Peyer's patch (tissue), 4 donors: ENCODE measurements at regions not wholly inside any gene's neighbourhood (a gene's known extent, or its start where the extent isn't known, plus 50 kb on each side); places are given as distances from the start of the nearest gene placed in this dataset.

Source experiments
- DNase-seq, 3 donors: peaks; one replicate each; pipeline ENCODE4 v3.0.0-alpha.2; 2017 to 2019
- H3K27ac ChIP-seq, 4 donors: fragments of 200-600 bp; sonication (generic); one replicate each; pipeline ENCODE4 v1.5.1; 2016 to 2019
- H3K27me3 ChIP-seq, 2 donors: fragments of 200-600 bp; sonication (generic); one replicate each; pipeline ENCODE4 v1.5.1; 2019
- H3K36me3 ChIP-seq, 3 donors: fragments of 200-600 bp; sonication (generic); one replicate each; pipeline ENCODE4 v1.5.1; 2016 to 2019
- H3K4me1 ChIP-seq, 4 donors: fragments of 200-600 bp; sonication (generic); one replicate each; pipeline ENCODE4 v1.5.1; 2016 to 2019
- H3K4me3 ChIP-seq, 4 donors: fragments of 200-600 bp; sonication (generic); 1 replicate in 3 of 4; 2 replicates in 1 of 4; pipeline ENCODE4 v1.5.1; 2016 to 2019; ENCODE audit warnings: mild to moderate bottlenecking in 1 of 4
- H3K9me3 ChIP-seq, 4 donors: fragments of 200-600 bp; sonication (generic); one replicate each; pipeline ENCODE4 v1.5.1; 2016 to 2019; ENCODE audit warnings: mild to moderate bottlenecking in 1 of 4
- POLR2A ChIP-seq, 2 donors: fragments of 450-650 bp; IDR thresholded peaks; one replicate each; pipeline ENCODE4 v1.5.1; 2017; ENCODE audit warnings: antibody characterized with exemption in 2 of 2, mild to moderate bottlenecking in 2 of 2, moderate library complexity in 2 of 2
- TF ChIP-seq, protein P1 (sequence below), 6 experiments: fragments of 450-650 bp in 4 of 6; fragments of 200-600 bp in 2 of 6; sonication (generic) in 1 of 6; IDR thresholded peaks; one replicate each; pipeline ENCODE4 v1.5.1; 2017 to 2019; ENCODE audit warnings: antibody characterized with exemption in 6 of 6, mild to moderate bottlenecking in 3 of 6, moderate library complexity in 1 of 6

- H3K36me3 ChIP-seq = no peaks in the 10 kb centered on the region
- H3K4me1 ChIP-seq = no peaks in the 10 kb centered on the region
- no peak overlapping the region for H3K4me3 ChIP-seq
- no peak for TF ChIP-seq POLR2A (IDR thresholded peaks at IDR 0.05)
- TF ChIP-seq, protein P1, sequence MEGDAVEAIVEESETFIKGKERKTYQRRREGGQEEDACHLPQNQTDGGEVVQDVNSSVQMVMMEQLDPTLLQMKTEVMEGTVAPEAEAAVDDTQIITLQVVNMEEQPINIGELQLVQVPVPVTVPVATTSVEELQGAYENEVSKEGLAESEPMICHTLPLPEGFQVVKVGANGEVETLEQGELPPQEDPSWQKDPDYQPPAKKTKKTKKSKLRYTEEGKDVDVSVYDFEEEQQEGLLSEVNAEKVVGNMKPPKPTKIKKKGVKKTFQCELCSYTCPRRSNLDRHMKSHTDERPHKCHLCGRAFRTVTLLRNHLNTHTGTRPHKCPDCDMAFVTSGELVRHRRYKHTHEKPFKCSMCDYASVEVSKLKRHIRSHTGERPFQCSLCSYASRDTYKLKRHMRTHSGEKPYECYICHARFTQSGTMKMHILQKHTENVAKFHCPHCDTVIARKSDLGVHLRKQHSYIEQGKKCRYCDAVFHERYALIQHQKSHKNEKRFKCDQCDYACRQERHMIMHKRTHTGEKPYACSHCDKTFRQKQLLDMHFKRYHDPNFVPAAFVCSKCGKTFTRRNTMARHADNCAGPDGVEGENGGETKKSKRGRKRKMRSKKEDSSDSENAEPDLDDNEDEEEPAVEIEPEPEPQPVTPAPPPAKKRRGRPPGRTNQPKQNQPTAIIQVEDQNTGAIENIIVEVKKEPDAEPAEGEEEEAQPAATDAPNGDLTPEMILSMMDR (IDR thresholded peaks at IDR 0.05) = no peak
- no peak overlapping the region for H3K27ac ChIP-seq
- DNase-seq = no peak
- no peaks in the 10 kb centered on the region for H3K27me3 ChIP-seq
- H3K9me3 ChIP-seq = no peaks in the 10 kb centered on the region
Observed at GRCh38 chr5:33235824-33236223, 204.9 kb upstream of the TARS1 start.

GRCh38 chr5:33237471-33237870, 203.3 kb upstream of the TARS1 start:
- Histone ChIP-seq H3K27me3 (no peaks in the 10 kb centered on the region), H3K36me3 (no peaks in the 10 kb centered on the region), H3K9me3 (no peaks in the 10 kb centered on the region), H3K4me3 (no peak overlapping the region), H3K4me1 (no peaks in the 10 kb centered on the region), H3K27ac (no peak overlapping the region)
- no peak for TF ChIP-seq POLR2A (IDR thresholded peaks at IDR 0.05)
- TF ChIP-seq, protein P1 (IDR thresholded peaks at IDR 0.05) = no peak
- DNase-seq = no peak

DNA sequence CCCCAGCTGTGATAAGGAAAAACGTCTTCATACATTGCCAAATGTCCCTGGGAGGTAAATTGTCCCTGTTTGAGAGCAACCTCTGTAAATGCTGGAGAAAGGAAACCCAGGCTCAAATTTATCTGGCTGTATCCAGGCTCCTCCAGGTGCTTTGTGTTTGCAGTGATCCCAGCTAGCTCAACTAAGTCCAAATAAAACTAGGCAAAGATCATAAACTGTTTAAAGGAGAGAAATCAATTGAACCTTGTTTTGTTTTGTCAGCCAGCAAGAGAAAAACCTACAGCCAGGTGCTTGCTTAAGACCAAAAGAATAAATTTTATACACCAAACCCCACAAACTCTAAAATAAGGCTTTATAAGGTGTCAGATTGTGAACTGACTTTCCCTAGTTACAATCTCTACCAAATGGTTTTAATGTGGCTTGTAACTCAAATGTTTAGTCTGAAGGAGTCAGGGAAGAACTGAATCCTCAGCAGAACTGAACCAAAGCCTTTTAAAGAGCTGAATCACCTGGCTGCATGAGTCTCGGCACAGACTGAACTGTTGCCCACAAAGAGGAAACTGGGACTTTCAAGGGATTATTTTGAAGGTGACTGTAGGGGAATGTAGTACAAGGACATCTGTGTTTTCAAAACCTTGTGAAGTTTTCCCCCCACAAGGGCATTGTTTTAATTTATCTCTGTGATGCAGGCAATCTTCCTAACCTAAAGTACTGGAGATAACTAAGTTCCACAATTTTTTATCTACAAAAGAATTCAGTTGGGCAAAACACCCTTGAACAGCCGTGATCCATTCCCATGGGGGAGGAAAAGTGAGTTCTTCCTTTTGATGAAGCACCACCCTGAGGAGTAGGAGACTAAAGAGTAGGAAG, 201.7 kb upstream of the TARS1 start:
- H3K36me3 ChIP-seq = no peaks in the 10 kb centered on the region
- H3K4me1 ChIP-seq = no peaks in the 10 kb centered on the region
- DNase-seq = no peak
- no peaks in the 10 kb centered on the region for H3K27me3 ChIP-seq
- no peak overlapping the region for H3K27ac ChIP-seq
- no peak for TF ChIP-seq POLR2A (IDR thresholded peaks at IDR 0.05)
- TF ChIP-seq, protein P1 (IDR thresholded peaks at IDR 0.05) = no peak
- H3K9me3 ChIP-seq = no peaks in the 10 kb centered on the region
- no peak overlapping the region for H3K4me3 ChIP-seq

GRCh38 chr5:33240558-33240957, 200.2 kb upstream of the TARS1 start:
- Histone ChIP-seq H3K27ac (no peak overlapping the region), H3K4me3 (no peak overlapping the region), H3K27me3 (no peaks in the 10 kb centered on the region), H3K4me1 (no peaks in the 10 kb centered on the region), H3K9me3 (no peaks in the 10 kb centered on the region), H3K36me3 (no peaks in the 10 kb centered on the region)
- DNase-seq = no peak
- no peak for TF ChIP-seq POLR2A (IDR thresholded peaks at IDR 0.05)
- TF ChIP-seq, protein P1 (IDR thresholded peaks at IDR 0.05) = no peak

GRCh38 chr5:33241802-33242201, 199.0 kb upstream of the TARS1 start:
- no peaks in the 10 kb centered on the region for H3K36me3 ChIP-seq
- TF ChIP-seq, protein P1 (IDR thresholded peaks at IDR 0.05) = no peak
- TF ChIP-seq POLR2A (IDR thresholded peaks at IDR 0.05) = no peak
- no peak overlapping the region for H3K4me3 ChIP-seq

More at GRCh38 chr5:33241802-33242201, 199.0 kb upstream of the TARS1 start:
- no peaks in the 10 kb centered on the region for H3K9me3 ChIP-seq
- no peaks in the 10 kb centered on the region for H3K27me3 ChIP-seq
- peak in 1 of 3 donors; percentile 44 for DNase-seq
- H3K27ac ChIP-seq = no peak overlapping the region
- H3K4me1 ChIP-seq = no peaks in the 10 kb centered on the region
